Fibroblast of lung (primary cell): ENCODE measurements at regions not wholly inside any gene's neighbourhood (a gene's known extent, or its start where the extent isn't known, plus 50 kb on each side); places are given as distances from the start of the nearest gene placed in this dataset.

Experiments used
- DNase-seq, 2 donors: peaks; one replicate each; pipeline versions ENCODE4 v3.0.0 to v3.0.0-alpha.2; 2010; ENCODE audit warnings: low read depth in 2 of 2
- H2AFZ ChIP-seq: 2 replicates; pipeline ENCODE4 v1.5.1; 2012; ENCODE audit warnings: low read length, control low read depth, inconsistent platforms
- H3K27ac ChIP-seq: 2 replicates; pipeline ENCODE4 v1.5.1; 2011; ENCODE audit warnings: low read length, control low read depth; ENCODE audit not compliant: insufficient read depth
- H3K27me3 ChIP-seq: 2 replicates; pipeline ENCODE4 v1.5.1; 2011; ENCODE audit warnings: mild to moderate bottlenecking, low read length; ENCODE audit not compliant: control insufficient read depth, insufficient read depth
- H3K36me3 ChIP-seq: 2 replicates; pipeline ENCODE4 v1.5.1; 2011; ENCODE audit warnings: low read length; ENCODE audit not compliant: control insufficient read depth, insufficient read depth
- H3K4me1 ChIP-seq: 2 replicates; pipeline ENCODE4 v1.5.1; 2011; ENCODE audit warnings: low read length; ENCODE audit not compliant: control insufficient read depth, insufficient read depth; ENCODE audit errors: extremely low read depth
- H3K4me2 ChIP-seq: 2 replicates; pipeline ENCODE4 v1.5.1; 2011; ENCODE audit warnings: low read length, control low read depth; ENCODE audit not compliant: insufficient read depth; ENCODE audit errors: extremely low read depth
- H3K4me3 ChIP-seq, 4 experiments: fragments of 200-600 bp in 1 of 4; sonication (generic) in 1 of 4; replicated peaks in 1 of 4; 2 replicates each; pipeline ENCODE4 v1.5.1; 2011 to 2016; ENCODE audit warnings: low read length in 4 of 4, low read depth in 3 of 4, mild to moderate bottlenecking in 3 of 4, control low read depth in 2 of 4, inconsistent platforms in 1 of 4, mixed read lengths in 1 of 4; ENCODE audit not compliant: insufficient read depth in 1 of 4; ENCODE audit errors: control extremely low read depth in 1 of 4
- H3K79me2 ChIP-seq: 2 replicates; pipeline ENCODE4 v1.5.1; 2012; ENCODE audit warnings: mild to moderate bottlenecking, low read length, inconsistent platforms; ENCODE audit not compliant: control insufficient read depth, insufficient read depth
- H3K9ac ChIP-seq: 2 replicates; pipeline ENCODE4 v1.5.1; 2011; ENCODE audit warnings: mild to moderate bottlenecking, low read length, control low read depth; ENCODE audit not compliant: insufficient read depth
- H3K9me3 ChIP-seq: 2 replicates; pipeline ENCODE4 v1.5.1; 2012; ENCODE audit warnings: low read depth, low read length; ENCODE audit not compliant: control insufficient read depth, insufficient read depth
- H4K20me1 ChIP-seq: 2 replicates; pipeline ENCODE4 v1.5.1; 2011; ENCODE audit warnings: low read length; ENCODE audit not compliant: control insufficient read depth, insufficient read depth; ENCODE audit errors: extremely low read depth
- EZH2 ChIP-seq: IDR thresholded peaks from 2 replicates; pipeline ENCODE4 v1.5.1; 2012; ENCODE audit warnings: low read length, control low read depth, mild to moderate bottlenecking; ENCODE audit errors: missing control alignments
- TF ChIP-seq, protein P1 (sequence below), 2 donors: IDR thresholded peaks in 1 of 2; conservative IDR thresholded peaks in 1 of 2; 1 replicate in 1 of 2; 2 replicates in 1 of 2; pipeline ENCODE4 v1.5.1; 2011 to 2012; ENCODE audit warnings: low read length in 2 of 2, control low read depth in 1 of 2, inconsistent platforms in 1 of 2, low read depth in 1 of 2, mild to moderate bottlenecking in 1 of 2

- no peaks in the 10 kb centered on the region for H4K20me1 ChIP-seq
These were observed 56.6 kb upstream of the VTCN1 start for GRCh38 chr1:117267232-117267774.

DNA sequence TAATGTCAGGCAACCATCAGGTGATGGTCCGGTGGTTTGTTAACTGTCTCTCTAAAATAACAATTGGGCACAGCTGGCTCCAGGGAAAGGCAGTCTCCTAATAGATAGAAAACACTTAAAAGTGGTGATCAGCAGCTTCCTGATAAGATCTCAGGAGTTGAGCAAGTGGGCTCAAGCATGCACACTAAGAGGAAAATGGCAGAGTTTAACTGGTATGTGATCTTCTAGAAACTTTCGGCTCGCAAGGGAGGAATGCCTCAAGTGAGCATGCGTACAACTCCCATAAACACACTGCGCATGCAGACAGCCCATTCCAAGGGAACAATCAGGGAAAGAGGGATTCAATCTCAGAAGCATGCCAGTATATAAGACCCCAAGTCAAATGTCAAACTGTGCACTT lies 52.2 kb upstream of the VTCN1 start:
- Histone ChIP-seq H2AFZ (no peak overlapping the region), H3K79me2 (no peaks in the 10 kb centered on the region), H4K20me1 (no peaks in the 10 kb centered on the region), H3K9me3 (no peaks in the 10 kb centered on the region), H3K4me2 (no peak overlapping the region), H3K4me1 (no peaks in the 10 kb centered on the region), H3K27ac (no peak overlapping the region), H3K9ac (no peak overlapping the region), H3K4me3 (no peak overlapping the region), H3K27me3 (peaks cover 11% of the 10 kb centered on the region), H3K36me3 (no peaks in the 10 kb centered on the region)
- DNase-seq: no peak
- TF ChIP-seq EZH2: no peak
- TF ChIP-seq, protein P1, sequence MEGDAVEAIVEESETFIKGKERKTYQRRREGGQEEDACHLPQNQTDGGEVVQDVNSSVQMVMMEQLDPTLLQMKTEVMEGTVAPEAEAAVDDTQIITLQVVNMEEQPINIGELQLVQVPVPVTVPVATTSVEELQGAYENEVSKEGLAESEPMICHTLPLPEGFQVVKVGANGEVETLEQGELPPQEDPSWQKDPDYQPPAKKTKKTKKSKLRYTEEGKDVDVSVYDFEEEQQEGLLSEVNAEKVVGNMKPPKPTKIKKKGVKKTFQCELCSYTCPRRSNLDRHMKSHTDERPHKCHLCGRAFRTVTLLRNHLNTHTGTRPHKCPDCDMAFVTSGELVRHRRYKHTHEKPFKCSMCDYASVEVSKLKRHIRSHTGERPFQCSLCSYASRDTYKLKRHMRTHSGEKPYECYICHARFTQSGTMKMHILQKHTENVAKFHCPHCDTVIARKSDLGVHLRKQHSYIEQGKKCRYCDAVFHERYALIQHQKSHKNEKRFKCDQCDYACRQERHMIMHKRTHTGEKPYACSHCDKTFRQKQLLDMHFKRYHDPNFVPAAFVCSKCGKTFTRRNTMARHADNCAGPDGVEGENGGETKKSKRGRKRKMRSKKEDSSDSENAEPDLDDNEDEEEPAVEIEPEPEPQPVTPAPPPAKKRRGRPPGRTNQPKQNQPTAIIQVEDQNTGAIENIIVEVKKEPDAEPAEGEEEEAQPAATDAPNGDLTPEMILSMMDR (conservative IDR thresholded peaks at IDR 0.05 in 1 of 2, IDR thresholded peaks at IDR 0.05 in 1 of 2; ENCODE audit: low read depth in 1 of 2, low read length in 2 of 2): no peak

More at GRCh38 chr1:117267232-117267774, 56.6 kb upstream of the VTCN1 start:
- Histone ChIP-seq H3K79me2 (no peaks in the 10 kb centered on the region), H3K4me2 (no peak overlapping the region), H3K4me1 (no peaks in the 10 kb centered on the region), H3K36me3 (no peaks in the 10 kb centered on the region), H3K4me3 (no peak overlapping the region), H3K9me3 (no peaks in the 10 kb centered on the region), H3K27ac (no peak overlapping the region), H3K27me3 (peaks cover 7% of the 10 kb centered on the region), H3K9ac (no peak overlapping the region), H2AFZ (no peak overlapping the region)
- TF ChIP-seq, protein P1 (conservative IDR thresholded peaks at IDR 0.05 in 1 of 2, IDR thresholded peaks at IDR 0.05 in 1 of 2; ENCODE audit: low read depth in 1 of 2, low read length in 2 of 2): no peak
- TF ChIP-seq EZH2: no peak
- DNase-seq: no peak

GRCh38 chr1:117261424-117261785 lies 50.7 kb upstream of the VTCN1 start:
- no peak overlapping the region for H3K4me2 ChIP-seq
- H3K27me3 ChIP-seq: peaks cover 7% of the 10 kb centered on the region
- no peak for TF ChIP-seq EZH2
- TF ChIP-seq, protein P1 (conservative IDR thresholded peaks at IDR 0.05 in 1 of 2, IDR thresholded peaks at IDR 0.05 in 1 of 2; ENCODE audit: low read depth in 1 of 2, low read length in 2 of 2): no peak
- no peaks in the 10 kb centered on the region for H3K36me3 ChIP-seq
- no peak overlapping the region for H3K4me3 ChIP-seq
- no peaks in the 10 kb centered on the region for H4K20me1 ChIP-seq
- no peak overlapping the region for H3K27ac ChIP-seq
- no peak overlapping the region for H2AFZ ChIP-seq
- H3K4me1 ChIP-seq: no peaks in the 10 kb centered on the region
- H3K9ac ChIP-seq: no peak overlapping the region
- no peaks in the 10 kb centered on the region for H3K9me3 ChIP-seq
- no peak for DNase-seq
- H3K79me2 ChIP-seq: no peaks in the 10 kb centered on the region
